ENCODE measurements at regions not wholly inside any gene's neighbourhood (a gene's known extent, or its start where the extent isn't known, plus 50 kb on each side); places are given as distances from the start of the nearest gene placed in this dataset.

GRCh38 chr1:61605607-61606321, 119.2 kb downstream of the TM2D1 start:
- Histone ChIP-seq H3K27ac (ENCODE audit: low read depth, low read length, severe bottlenecking) (no peak overlapping the region), H3K36me3 (ENCODE audit: control insufficient read depth, insufficient read depth, low read length) (no peaks in the 10 kb centered on the region), H3K4me3 (ENCODE audit: extremely low read depth, insufficient read depth, low read length, poor library complexity, severe bottlenecking) (no peak overlapping the region), H3K9me3 (ENCODE audit: control insufficient read depth, low read length) (no peaks in the 10 kb centered on the region), H3K4me1 (ENCODE audit: control insufficient read depth, insufficient read depth, low read length, poor library complexity, severe bottlenecking) (no peaks in the 10 kb centered on the region)
- 88 to 93% methylated on average over 2 of the region's 4 CpGs for WGBS, 2 experiments (ENCODE audit: insufficient coverage in 2 of 2)

GRCh38 chr1:61604684-61605083, 120.3 kb downstream of the TM2D1 start:
- no CpG with 5 or more reads among the region's 1 CpG for WGBS, 2 experiments (ENCODE audit: insufficient coverage in 2 of 2)
- H3K9me3 ChIP-seq (ENCODE audit: control insufficient read depth, low read length) = no peaks in the 10 kb centered on the region
- no peaks in the 10 kb centered on the region for H3K36me3 ChIP-seq (ENCODE audit: control insufficient read depth, insufficient read depth, low read length)
- H3K4me3 ChIP-seq (ENCODE audit: extremely low read depth, insufficient read depth, low read length, poor library complexity, severe bottlenecking) = no peak overlapping the region
- no peaks in the 10 kb centered on the region for H3K4me1 ChIP-seq (ENCODE audit: control insufficient read depth, insufficient read depth, low read length, poor library complexity, severe bottlenecking)
- H3K27ac ChIP-seq (ENCODE audit: low read depth, low read length, severe bottlenecking) = no peak overlapping the region

- Histone ChIP-seq H3K4me3 (ENCODE audit: extremely low read depth, insufficient read depth, low read length, poor library complexity, severe bottlenecking) (no peak overlapping the region), H3K36me3 (ENCODE audit: control insufficient read depth, insufficient read depth, low read length) (no peaks in the 10 kb centered on the region), H3K4me1 (ENCODE audit: control insufficient read depth, insufficient read depth, low read length, poor library complexity, severe bottlenecking) (no peaks in the 10 kb centered on the region), H3K9me3 (ENCODE audit: control insufficient read depth, low read length) (no peaks in the 10 kb centered on the region), H3K27ac (ENCODE audit: low read depth, low read length, severe bottlenecking) (no peak overlapping the region)
- WGBS, 2 experiments (ENCODE audit: insufficient coverage in 2 of 2) = 100% methylated on average over 1 of the region's 4 CpGs; no CpG with 5 or more reads in 1 of the 2 experiments
These were observed 120.7 kb downstream of the TM2D1 start for GRCh38 chr1:61604261-61604660.

GRCh38 chr1:61602663-61603062, 122.3 kb downstream of the TM2D1 start:
- Histone ChIP-seq H3K9me3 (ENCODE audit: control insufficient read depth, low read length) (no peaks in the 10 kb centered on the region), H3K4me3 (ENCODE audit: extremely low read depth, insufficient read depth, low read length, poor library complexity, severe bottlenecking) (no peak overlapping the region), H3K4me1 (ENCODE audit: control insufficient read depth, insufficient read depth, low read length, poor library complexity, severe bottlenecking) (no peaks in the 10 kb centered on the region), H3K27ac (ENCODE audit: low read depth, low read length, severe bottlenecking) (no peak overlapping the region), H3K36me3 (ENCODE audit: control insufficient read depth, insufficient read depth, low read length) (no peaks in the 10 kb centered on the region)
- WGBS, 2 experiments (ENCODE audit: insufficient coverage in 2 of 2) = no CpG with 5 or more reads among the region's 3 CpGs

- H3K4me1 ChIP-seq (ENCODE audit: control insufficient read depth, insufficient read depth, low read length, poor library complexity, severe bottlenecking) = no peaks in the 10 kb centered on the region
- H3K27ac ChIP-seq (ENCODE audit: low read depth, low read length, severe bottlenecking) = no peak overlapping the region
- no peaks in the 10 kb centered on the region for H3K36me3 ChIP-seq (ENCODE audit: control insufficient read depth, insufficient read depth, low read length)
- no peak overlapping the region for H3K4me3 ChIP-seq (ENCODE audit: extremely low read depth, insufficient read depth, low read length, poor library complexity, severe bottlenecking)
- WGBS, 2 experiments (ENCODE audit: insufficient coverage in 2 of 2) = no CpG with 5 or more reads among the region's 2 CpGs
- H3K9me3 ChIP-seq (ENCODE audit: control insufficient read depth, low read length) = no peaks in the 10 kb centered on the region
These were observed 127.3 kb downstream of the TM2D1 start for GRCh38 chr1:61597601-61598000.

GRCh38 chr1:61593331-61593730, 131.6 kb downstream of the TM2D1 start:
- no CpG with 5 or more reads among the region's 4 CpGs for WGBS, 2 experiments (ENCODE audit: insufficient coverage in 2 of 2)
- H3K4me1 ChIP-seq (ENCODE audit: control insufficient read depth, insufficient read depth, low read length, poor library complexity, severe bottlenecking) = no peaks in the 10 kb centered on the region
- no peak overlapping the region for H3K27ac ChIP-seq (ENCODE audit: low read depth, low read length, severe bottlenecking)
- no peak overlapping the region for H3K4me3 ChIP-seq (ENCODE audit: extremely low read depth, insufficient read depth, low read length, poor library complexity, severe bottlenecking)
- H3K9me3 ChIP-seq (ENCODE audit: control insufficient read depth, low read length) = no peaks in the 10 kb centered on the region
- no peaks in the 10 kb centered on the region for H3K36me3 ChIP-seq (ENCODE audit: control insufficient read depth, insufficient read depth, low read length)

GRCh38 chr1:61591351-61591750, 133.6 kb downstream of the TM2D1 start:
- no peak overlapping the region for H3K4me3 ChIP-seq (ENCODE audit: extremely low read depth, insufficient read depth, low read length, poor library complexity, severe bottlenecking)
- H3K36me3 ChIP-seq (ENCODE audit: control insufficient read depth, insufficient read depth, low read length) = no peaks in the 10 kb centered on the region
- H3K9me3 ChIP-seq (ENCODE audit: control insufficient read depth, low read length) = no peaks in the 10 kb centered on the region
- no peak overlapping the region for H3K27ac ChIP-seq (ENCODE audit: low read depth, low read length, severe bottlenecking)
- 95 to 97% methylated on average over 8 to 9 of the region's 9 CpGs for WGBS, 2 experiments (ENCODE audit: insufficient coverage in 2 of 2)
- H3K4me1 ChIP-seq (ENCODE audit: control insufficient read depth, insufficient read depth, low read length, poor library complexity, severe bottlenecking) = no peaks in the 10 kb centered on the region

GRCh38 chr1:61588736-61589672, 135.9 kb downstream of the TM2D1 start:
- no peaks in the 10 kb centered on the region for H3K4me1 ChIP-seq (ENCODE audit: control insufficient read depth, insufficient read depth, low read length, poor library complexity, severe bottlenecking)
- H3K36me3 ChIP-seq (ENCODE audit: control insufficient read depth, insufficient read depth, low read length) = no peaks in the 10 kb centered on the region
- H3K9me3 ChIP-seq (ENCODE audit: control insufficient read depth, low read length) = no peaks in the 10 kb centered on the region
- WGBS, 2 experiments (ENCODE audit: insufficient coverage in 2 of 2) = 48 to 52% methylated on average over 7 to 10 of the region's 18 CpGs
- no peak overlapping the region for H3K27ac ChIP-seq (ENCODE audit: low read depth, low read length, severe bottlenecking)
- H3K4me3 ChIP-seq (ENCODE audit: extremely low read depth, insufficient read depth, low read length, poor library complexity, severe bottlenecking) = no peak overlapping the region

- Histone ChIP-seq H3K9me3 (ENCODE audit: control insufficient read depth, low read length) (no peaks in the 10 kb centered on the region), H3K36me3 (ENCODE audit: control insufficient read depth, insufficient read depth, low read length) (no peaks in the 10 kb centered on the region), H3K27ac (ENCODE audit: low read depth, low read length, severe bottlenecking) (no peak overlapping the region), H3K4me3 (ENCODE audit: extremely low read depth, insufficient read depth, low read length, poor library complexity, severe bottlenecking) (no peak overlapping the region), H3K4me1 (ENCODE audit: control insufficient read depth, insufficient read depth, low read length, poor library complexity, severe bottlenecking) (no peaks in the 10 kb centered on the region)
- WGBS, 2 experiments (ENCODE audit: insufficient coverage in 2 of 2) = 85 to 93% methylated on average over 7 of the region's 7 CpGs
These were observed 139.2 kb downstream of the TM2D1 start for GRCh38 chr1:61585714-61586113.

- 50 to 80% methylated on average over 1 of the region's 2 CpGs for WGBS, 2 experiments (ENCODE audit: insufficient coverage in 2 of 2)
These were observed 141.2 kb downstream of the TM2D1 start for GRCh38 chr1:61583703-61584102.

GRCh38 chr1:61581251-61581650, 143.7 kb downstream of the TM2D1 start:
- Histone ChIP-seq H3K9me3 (ENCODE audit: control insufficient read depth, low read length) (no peaks in the 10 kb centered on the region), H3K4me1 (ENCODE audit: control insufficient read depth, insufficient read depth, low read length, poor library complexity, severe bottlenecking) (no peaks in the 10 kb centered on the region), H3K4me3 (ENCODE audit: extremely low read depth, insufficient read depth, low read length, poor library complexity, severe bottlenecking) (no peak overlapping the region), H3K36me3 (ENCODE audit: control insufficient read depth, insufficient read depth, low read length) (no peaks in the 10 kb centered on the region), H3K27ac (ENCODE audit: low read depth, low read length, severe bottlenecking) (no peak overlapping the region)
- 88 to 100% methylated on average over 1 to 2 of the region's 2 CpGs for WGBS, 2 experiments (ENCODE audit: insufficient coverage in 2 of 2)

More at GRCh38 chr1:61583703-61584102, 141.2 kb downstream of the TM2D1 start:
- no peaks in the 10 kb centered on the region for H3K9me3 ChIP-seq (ENCODE audit: control insufficient read depth, low read length)
- H3K27ac ChIP-seq (ENCODE audit: low read depth, low read length, severe bottlenecking) = no peak overlapping the region
- H3K4me3 ChIP-seq (ENCODE audit: extremely low read depth, insufficient read depth, low read length, poor library complexity, severe bottlenecking) = no peak overlapping the region
- no peaks in the 10 kb centered on the region for H3K4me1 ChIP-seq (ENCODE audit: control insufficient read depth, insufficient read depth, low read length, poor library complexity, severe bottlenecking)
- H3K36me3 ChIP-seq (ENCODE audit: control insufficient read depth, insufficient read depth, low read length) = no peaks in the 10 kb centered on the region
